OCI-LY3 (cell line): ENCODE measurements at regions not wholly inside any gene's neighbourhood (a gene's known extent, or its start where the extent isn't known, plus 50 kb on each side); places are given as distances from the start of the nearest gene placed in this dataset.

Experiments
- H2AFZ ChIP-seq: fragments of 200-600, 300-600 bp; shearing (Covaris generic); 2 replicates; pipeline ENCODE4 v1.6.0; 2014; ENCODE audit warnings: antibody characterized with exemption, low read depth, low read length
- H3K27ac ChIP-seq: fragments of 200-600, 300-600 bp; sonication (generic); 2 replicates; pipeline ENCODE4 v1.5.1; 2014; ENCODE audit warnings: mild to moderate bottlenecking, low read length, moderate library complexity, mixed read lengths
- H3K27me3 ChIP-seq: fragments of 200-600, 300-600 bp; sonication (generic); 2 replicates; pipeline ENCODE4 v1.6.1; 2014; ENCODE audit warnings: low read depth, low read length, mixed read lengths
- H3K36me3 ChIP-seq: fragments of 200-600, 300-600 bp; sonication (generic); replicated peaks from 2 replicates; pipeline ENCODE3; 2014; ENCODE audit warnings: low read depth, low read length, mixed read lengths
- H3K4me1 ChIP-seq: fragments of 300-600, 200-600 bp; sonication (generic); 2 replicates; pipeline ENCODE4 v1.6.1; 2014; ENCODE audit warnings: low read length, mixed read lengths
- H3K4me2 ChIP-seq: fragments of 200-600, 300-600 bp; sonication (generic); 2 replicates; pipeline ENCODE4 v1.6.1; 2014; ENCODE audit warnings: low read length, mixed read lengths
- H3K4me3 ChIP-seq: fragments of 300-600, 200-600 bp; sonication (generic); 2 replicates; pipeline ENCODE4 v1.5.1; 2014; ENCODE audit warnings: antibody characterized with exemption, mild to moderate bottlenecking, low read length, moderate library complexity
- H3K79me2 ChIP-seq: fragments of 300-600, 200-600 bp; shearing (Covaris generic); 2 replicates; pipeline ENCODE4 v1.6.1; 2014; ENCODE audit warnings: mild to moderate bottlenecking, low read length, mixed read lengths
- H3K9ac ChIP-seq: fragments of 300-600, 200-600 bp; shearing (Covaris generic); 2 replicates; pipeline ENCODE4 v1.6.0; 2014; ENCODE audit warnings: mild to moderate bottlenecking, low read length, moderate library complexity
- H3K9me3 ChIP-seq: fragments of 200-600, 300-600 bp; shearing (Covaris generic); 2 replicates; pipeline ENCODE4 v1.6.1; 2014; ENCODE audit warnings: low read length, mixed read lengths; ENCODE audit not compliant: insufficient read depth
- H4K20me1 ChIP-seq: fragments of 200-600, 300-600 bp; sonication (generic); 2 replicates; pipeline ENCODE4 v1.6.1; 2016; ENCODE audit warnings: low read length, mixed read lengths; ENCODE audit not compliant: insufficient read depth
- EZH2phosphoT487 ChIP-seq: fragments of 200-600 bp; shearing (Covaris generic); IDR thresholded peaks from 2 replicates; pipeline ENCODE4 v1.6.1; 2018; ENCODE audit warnings: antibody characterized with exemption, mixed run types, low read depth
- TF ChIP-seq, protein P1 (sequence below): fragments of 200-600, 300-600 bp; sonication (generic); IDR thresholded peaks from 2 replicates; pipeline ENCODE4 v1.5.1; 2014; ENCODE audit warnings: antibody characterized with exemption, low read length, low read depth

GRCh38 chr2:239581352-239581901, 180.6 kb upstream of the HDAC4 start:
- no peak for TF ChIP-seq EZH2phosphoT487
- TF ChIP-seq, protein P1, sequence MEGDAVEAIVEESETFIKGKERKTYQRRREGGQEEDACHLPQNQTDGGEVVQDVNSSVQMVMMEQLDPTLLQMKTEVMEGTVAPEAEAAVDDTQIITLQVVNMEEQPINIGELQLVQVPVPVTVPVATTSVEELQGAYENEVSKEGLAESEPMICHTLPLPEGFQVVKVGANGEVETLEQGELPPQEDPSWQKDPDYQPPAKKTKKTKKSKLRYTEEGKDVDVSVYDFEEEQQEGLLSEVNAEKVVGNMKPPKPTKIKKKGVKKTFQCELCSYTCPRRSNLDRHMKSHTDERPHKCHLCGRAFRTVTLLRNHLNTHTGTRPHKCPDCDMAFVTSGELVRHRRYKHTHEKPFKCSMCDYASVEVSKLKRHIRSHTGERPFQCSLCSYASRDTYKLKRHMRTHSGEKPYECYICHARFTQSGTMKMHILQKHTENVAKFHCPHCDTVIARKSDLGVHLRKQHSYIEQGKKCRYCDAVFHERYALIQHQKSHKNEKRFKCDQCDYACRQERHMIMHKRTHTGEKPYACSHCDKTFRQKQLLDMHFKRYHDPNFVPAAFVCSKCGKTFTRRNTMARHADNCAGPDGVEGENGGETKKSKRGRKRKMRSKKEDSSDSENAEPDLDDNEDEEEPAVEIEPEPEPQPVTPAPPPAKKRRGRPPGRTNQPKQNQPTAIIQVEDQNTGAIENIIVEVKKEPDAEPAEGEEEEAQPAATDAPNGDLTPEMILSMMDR, result no peak
- Histone ChIP-seq H3K79me2 (no peaks in the 10 kb centered on the region), H2AFZ (no peak overlapping the region), H4K20me1 (no peaks in the 10 kb centered on the region), H3K36me3 (no peaks in the 10 kb centered on the region), H3K4me1 (no peaks in the 10 kb centered on the region), H3K27ac (no peak overlapping the region), H3K9me3 (no peaks in the 10 kb centered on the region), H3K27me3 (no peaks in the 10 kb centered on the region), H3K4me3 (no peak overlapping the region), H3K9ac (no peak overlapping the region), H3K4me2 (no peak overlapping the region)

- no peak for TF ChIP-seq EZH2phosphoT487
- TF ChIP-seq, protein P1, result no peak
- Histone ChIP-seq H3K79me2 (no peaks in the 10 kb centered on the region), H3K9me3 (no peaks in the 10 kb centered on the region), H3K27me3 (no peaks in the 10 kb centered on the region), H3K27ac (no peak overlapping the region), H3K4me2 (no peak overlapping the region), H4K20me1 (no peaks in the 10 kb centered on the region), H2AFZ (no peak overlapping the region), H3K9ac (no peak overlapping the region), H3K36me3 (no peaks in the 10 kb centered on the region), H3K4me1 (no peaks in the 10 kb centered on the region), H3K4me3 (no peak overlapping the region)
Measured at GRCh38 chr2:239580199-239580527, 179.3 kb upstream of the HDAC4 start.

DNA sequence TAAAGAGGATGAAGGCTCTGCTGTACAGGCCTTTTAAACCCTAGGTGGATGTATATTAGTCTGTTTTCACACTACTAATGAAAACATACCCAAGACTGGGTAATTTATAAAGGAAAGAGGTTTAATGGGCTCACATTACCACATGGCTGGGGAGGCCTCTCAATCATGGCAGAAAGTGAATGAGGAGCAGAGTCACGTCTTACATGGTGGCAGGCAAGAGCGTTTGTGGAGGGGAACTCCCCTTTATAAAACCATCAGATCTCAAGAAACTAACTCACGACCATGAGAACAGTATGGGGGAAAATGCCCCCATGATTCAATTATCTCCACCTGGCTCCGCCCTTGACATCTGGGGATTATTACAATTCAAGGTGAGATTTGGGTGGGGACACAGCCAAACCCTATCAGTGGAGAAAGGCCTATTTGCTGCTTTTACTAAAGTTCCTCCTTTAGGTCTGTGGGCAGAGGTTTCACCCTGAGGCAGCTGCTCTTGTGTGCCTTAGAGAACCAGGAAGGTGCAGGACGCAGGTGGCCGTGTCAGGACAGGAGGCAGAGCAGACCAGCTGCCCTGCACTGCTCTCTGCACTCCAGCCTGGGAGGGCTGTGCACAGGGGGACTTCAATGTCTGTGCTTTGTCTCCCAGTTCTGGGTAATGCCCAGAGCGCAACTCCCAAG, 178.8 kb upstream of the HDAC4 start:
- H2AFZ ChIP-seq, result no peak overlapping the region
- H3K4me3 ChIP-seq, result no peak overlapping the region
- H3K4me2 ChIP-seq, result no peak overlapping the region
- H4K20me1 ChIP-seq, result no peaks in the 10 kb centered on the region
- TF ChIP-seq, protein P1, result no peak
- no peak for TF ChIP-seq EZH2phosphoT487
- H3K79me2 ChIP-seq, result no peaks in the 10 kb centered on the region
- H3K9me3 ChIP-seq, result no peaks in the 10 kb centered on the region
- H3K9ac ChIP-seq, result no peak overlapping the region
- H3K36me3 ChIP-seq, result no peaks in the 10 kb centered on the region
- H3K4me1 ChIP-seq, result no peaks in the 10 kb centered on the region
- no peaks in the 10 kb centered on the region for H3K27me3 ChIP-seq
- no peak overlapping the region for H3K27ac ChIP-seq

- no peaks in the 10 kb centered on the region for H3K36me3 ChIP-seq
- no peak overlapping the region for H3K27ac ChIP-seq
- no peak overlapping the region for H3K4me3 ChIP-seq
- no peaks in the 10 kb centered on the region for H3K4me1 ChIP-seq
- no peaks in the 10 kb centered on the region for H4K20me1 ChIP-seq
- no peak overlapping the region for H3K9ac ChIP-seq
- TF ChIP-seq EZH2phosphoT487, result no peak
- TF ChIP-seq, protein P1, result no peak
- no peak overlapping the region for H2AFZ ChIP-seq
- no peaks in the 10 kb centered on the region for H3K79me2 ChIP-seq
- H3K9me3 ChIP-seq, result no peaks in the 10 kb centered on the region
- no peak overlapping the region for H3K4me2 ChIP-seq
- H3K27me3 ChIP-seq, result no peaks in the 10 kb centered on the region
Measured at GRCh38 chr2:239579081-239579480, 178.3 kb upstream of the HDAC4 start.
